Fibroblast of the aortic adventitia (primary cell): ENCODE measurements at regions not wholly inside any gene's neighbourhood (a gene's known extent, or its start where the extent isn't known, plus 50 kb on each side); places are given as distances from the start of the nearest gene placed in this dataset.

ENCODE experiments used
- DNase-seq: peaks from one replicate; pipeline ENCODE4 v3.0.0-alpha.2; 2010; ENCODE audit warnings: low read depth
- H3K4me3 ChIP-seq: 2 replicates; pipeline ENCODE4 v1.5.1; 2011; ENCODE audit warnings: low read depth, mild to moderate bottlenecking, control low read depth, low read length, moderate library complexity
- TF ChIP-seq, protein P1 (sequence below): IDR thresholded peaks from 2 replicates; pipeline ENCODE4 v1.5.1; 2011; ENCODE audit warnings: mild to moderate bottlenecking, low read length, control low read depth, inconsistent platforms; ENCODE audit not compliant: insufficient read depth

DNA sequence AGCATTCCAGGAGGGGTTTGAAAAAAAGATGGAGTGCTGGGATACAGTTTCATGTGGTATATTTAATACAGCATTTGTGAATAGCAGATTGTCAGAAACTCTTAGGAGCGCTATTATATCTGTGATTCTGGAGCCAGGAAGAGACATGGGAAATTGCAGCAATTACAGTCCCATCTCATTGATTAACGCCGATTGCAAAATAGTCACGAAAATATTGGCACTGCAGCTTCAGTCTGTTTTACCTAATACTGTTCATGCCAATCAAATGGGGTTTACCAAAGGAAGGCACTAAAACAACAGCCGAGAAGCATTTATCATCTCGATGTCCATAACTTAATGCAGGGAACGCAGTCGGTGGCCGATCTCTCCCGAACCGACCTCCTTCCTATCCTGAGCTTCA, 295.8 kb downstream of the TEX29 start:
- no peak for DNase-seq
- no peak overlapping the region for H3K4me3 ChIP-seq
- TF ChIP-seq, protein P1, sequence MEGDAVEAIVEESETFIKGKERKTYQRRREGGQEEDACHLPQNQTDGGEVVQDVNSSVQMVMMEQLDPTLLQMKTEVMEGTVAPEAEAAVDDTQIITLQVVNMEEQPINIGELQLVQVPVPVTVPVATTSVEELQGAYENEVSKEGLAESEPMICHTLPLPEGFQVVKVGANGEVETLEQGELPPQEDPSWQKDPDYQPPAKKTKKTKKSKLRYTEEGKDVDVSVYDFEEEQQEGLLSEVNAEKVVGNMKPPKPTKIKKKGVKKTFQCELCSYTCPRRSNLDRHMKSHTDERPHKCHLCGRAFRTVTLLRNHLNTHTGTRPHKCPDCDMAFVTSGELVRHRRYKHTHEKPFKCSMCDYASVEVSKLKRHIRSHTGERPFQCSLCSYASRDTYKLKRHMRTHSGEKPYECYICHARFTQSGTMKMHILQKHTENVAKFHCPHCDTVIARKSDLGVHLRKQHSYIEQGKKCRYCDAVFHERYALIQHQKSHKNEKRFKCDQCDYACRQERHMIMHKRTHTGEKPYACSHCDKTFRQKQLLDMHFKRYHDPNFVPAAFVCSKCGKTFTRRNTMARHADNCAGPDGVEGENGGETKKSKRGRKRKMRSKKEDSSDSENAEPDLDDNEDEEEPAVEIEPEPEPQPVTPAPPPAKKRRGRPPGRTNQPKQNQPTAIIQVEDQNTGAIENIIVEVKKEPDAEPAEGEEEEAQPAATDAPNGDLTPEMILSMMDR: no peak

GRCh38 chr13:111620166-111620565, 299.7 kb downstream of the TEX29 start:
- TF ChIP-seq, protein P1: no peak
- no peak for DNase-seq
- no peak overlapping the region for H3K4me3 ChIP-seq

- no peak overlapping the region for H3K4me3 ChIP-seq
- TF ChIP-seq, protein P1: no peak
- no peak for DNase-seq
Measured at GRCh38 chr13:111620586-111620985, 300.1 kb downstream of the TEX29 start.

GRCh38 chr13:111621164-111621563, 300.7 kb downstream of the TEX29 start:
- TF ChIP-seq, protein P1: no peak
- DNase-seq: no peak
- no peak overlapping the region for H3K4me3 ChIP-seq

- no peak for DNase-seq
- no peak overlapping the region for H3K4me3 ChIP-seq
- TF ChIP-seq, protein P1: no peak
Measured at GRCh38 chr13:111622051-111622531, 301.6 kb downstream of the TEX29 start.

- TF ChIP-seq, protein P1: no peak
- no peak overlapping the region for H3K4me3 ChIP-seq
- DNase-seq: no peak
Measured at GRCh38 chr13:111623208-111623607, 302.8 kb downstream of the TEX29 start.

- H3K4me3 ChIP-seq: no peak overlapping the region
- no peak for DNase-seq
- TF ChIP-seq, protein P1: no peak
Measured at GRCh38 chr13:111623743-111624505, 303.5 kb downstream of the TEX29 start.
